Heart left ventricle (tissue), 16 donors: ENCODE measurements at regions not wholly inside any gene's neighbourhood (a gene's known extent, or its start where the extent isn't known, plus 50 kb on each side); places are given as distances from the start of the nearest gene placed in this dataset.

Experiments
- ATAC-seq, 4 donors: fragments of 200-7000 bp; cut with Tn5 transposase; one replicate each; pipeline ENCODE4 v1.9.1; 2020 to 2022; ENCODE audit warnings: moderate library complexity in 4 of 4, mild to moderate bottlenecking in 3 of 4, moderate number of reproducible peaks in 1 of 4
- DNase-seq, 5 donors: peaks; one replicate each; pipeline ENCODE4 v3.0.0-alpha.2; 2020
- H3K27ac ChIP-seq, 12 donors: fragments of 200-600 bp; sonication (generic) in 4 of 12; one replicate each; pipeline versions ENCODE4 v1.5.0 to v1.8.0; 2016 to 2022; ENCODE audit warnings: mild to moderate bottlenecking in 2 of 12
- H3K27me3 ChIP-seq, 9 donors: fragments of 200-600 bp; sonication (generic) in 2 of 9; one replicate each; pipeline versions ENCODE4 v1.5.1 to v1.8.0; 2016 to 2022; ENCODE audit warnings: mild to moderate bottlenecking in 3 of 9
- H3K36me3 ChIP-seq, 9 donors: fragments of 200-600 bp; sonication (generic) in 2 of 9; one replicate each; pipeline versions ENCODE4 v1.5.0 to v1.8.0; 2018 to 2022; ENCODE audit warnings: mild to moderate bottlenecking in 2 of 9
- H3K4me1 ChIP-seq, 12 donors: fragments of 200-600 bp; sonication (generic) in 4 of 12; one replicate each; pipeline versions ENCODE4 v1.5.0 to v1.8.0; 2016 to 2022; ENCODE audit warnings: mild to moderate bottlenecking in 3 of 12
- H3K4me3 ChIP-seq, 12 donors: fragments of 200-600 bp; sonication (generic) in 4 of 12; one replicate each; pipeline versions ENCODE4 v1.5.0 to v1.8.0; 2017 to 2022; ENCODE audit warnings: mild to moderate bottlenecking in 9 of 12, moderate library complexity in 4 of 12
- H3K9me3 ChIP-seq, 12 donors: fragments of 200-600 bp; sonication (generic) in 4 of 12; one replicate each; pipeline versions ENCODE4 v1.5.0 to v1.8.0; 2016 to 2022; ENCODE audit warnings: mild to moderate bottlenecking in 1 of 12
- CTCF ChIP-seq, 12 donors: fragments of 200-600 bp; sonication (generic) in 4 of 12; IDR thresholded peaks; one replicate each; pipeline versions ENCODE4 v1.5.0 to v1.8.0; 2018 to 2022; ENCODE audit warnings: antibody characterized with exemption in 12 of 12, mild to moderate bottlenecking in 5 of 12
- POLR2A ChIP-seq, 2 donors: fragments of 450-650 bp; IDR thresholded peaks; one replicate each; pipeline ENCODE4 v1.6.1; 2017; ENCODE audit warnings: antibody characterized with exemption in 2 of 2, mild to moderate bottlenecking in 2 of 2, moderate library complexity in 2 of 2
- WGBS, 4 donors: extraction: QIAGEN DNeasy Blood & Tissue Kit in 2 of 4; methylation state at CpG; one replicate each; pipeline versions ENCODE4 v1.1.5 to v1.1.7; 2013 to 2018; 5-methylcytosine and 5-hydroxymethylcytosine counted together
- intact Hi-C, 10 donors: fragments of 100-400 bp; cut with DNase I; formaldehyde crosslinking; loops; one replicate each; pipeline versions ENCODE4 v1.11.1 to v1.14.2; 2022
- donor health status: ischemic (EF 13 %, LVEDD 7.1; RV severe dilation, severe dysfunction).
- donor health status: healthy with polysubstance abuse.
- donor health status: DM: no; HTN: yes; CAD: no.
- donor health status: DM: no; HTN: no; CAD: no.
- donor health status: ischemic (EF 25% LVEDD 6.9; RV normal size, moderate dysfunction).
- donor health status: ischemic (EF 25% LVEDD 5.7; RV mildly dilated, moderate dysfunction).
- donor health status: healthy.
- donor health status: DM: yes; HTN: yes; CAD: no.
- donor health status: ischemic (EF 35%, LVEDD 5.7; RV mildly dilated, moderate dysfunction).
- donor health status: nonischemic (EF 11% LVEDD 7.7; RV severe dilation, severe dysfunction).
- donor health status: DM: yes; HTN: yes; CAD: no.
- donor health status: PGD.
- donor health status: ischemic (EF 29% LVEDD 5.4; RV normal size, mild dysfunction).
- donor health status: nonischemic (EF 23%, LVEDD 6.1; RV moderate dilation, normal function).

GRCh38 chr15:31251165-31251564 is 75.5 kb upstream of the KLF13 start:
- WGBS, 4 donors = 88 to 96% (median 92%) methylated on average over 7 of the region's 7 CpGs
- Histone ChIP-seq H3K4me3 (no peak overlapping the region), H3K36me3 (no peaks in the 10 kb centered on the region), H3K4me1 (peaks cover 0 to 22% (median 2%) of the 10 kb centered on the region in 12 donors), H3K27me3 (no peaks in the 10 kb centered on the region), H3K9me3 (peaks cover 0 to 6% (median 0%) of the 10 kb centered on the region in 12 donors), H3K27ac (no peak overlapping the region)
- ATAC-seq (no peak), DNase-seq (no peak)
- intact Hi-C loops = loop anchor here in 2 of 10 donors (5.0 kb wide), 2 partner anchors 34 to 56 kb away; no protein-coding TSS in a partner anchor
- TF ChIP-seq POLR2A (IDR thresholded peaks at IDR 0.05) = no peak
- no peak for TF ChIP-seq CTCF (IDR thresholded peaks at IDR 0.05)

GRCh38 chr15:31252171-31252785 is 74.4 kb upstream of the KLF13 start:
- peak in 2 of 4 donors; percentile 31 to 47 for ATAC-seq
- 53 to 67% (median 66%) methylated on average over 8 of the region's 8 CpGs for whole genome bisulfite sequencing, 4 donors
- Histone ChIP-seq H3K9me3 (peaks cover 0 to 6% (median 0%) of the 10 kb centered on the region in 12 donors), H3K27me3 (no peaks in the 10 kb centered on the region), H3K4me1 (peaks cover 0 to 33% (median 2%) of the 10 kb centered on the region in 12 donors), H3K4me3 (no peak overlapping the region), H3K27ac (no peak overlapping the region), H3K36me3 (no peaks in the 10 kb centered on the region)
- TF ChIP-seq CTCF (IDR thresholded peaks at IDR 0.05) (no peak), POLR2A (IDR thresholded peaks at IDR 0.05) (no peak)
- no peak for DNase-seq
- intact Hi-C loops = loop anchor here in 2 of 10 donors (5.0 kb wide), 2 partner anchors 35 to 55 kb away; no protein-coding TSS in a partner anchor

- TF ChIP-seq POLR2A (IDR thresholded peaks at IDR 0.05) (no peak), CTCF (IDR thresholded peaks at IDR 0.05) (no peak)
- peak; percentile 18 to 74 (median 67) for ATAC-seq
- Histone ChIP-seq H3K36me3 (no peaks in the 10 kb centered on the region), H3K4me1 (peaks cover 0 to 34% (median 2%) of the 10 kb centered on the region in 12 donors), H3K27me3 (no peaks in the 10 kb centered on the region), H3K4me3 (no peak overlapping the region), H3K27ac (peak overlapping the region in 2 of 12 donors; percentile 55 to 76), H3K9me3 (peaks cover 0 to 6% (median 0%) of the 10 kb centered on the region in 12 donors)
- DNase-seq = peak in 1 of 5 donors; percentile 70
- WGBS, 4 donors = 57 to 67% (median 62%) methylated on average over 7 of the region's 7 CpGs
- intact Hi-C loops = loop anchor here in 2 of 10 donors (5.0 kb wide), 2 partner anchors 37 to 53 kb away; no protein-coding TSS in a partner anchor
These were observed 72.0 kb upstream of the KLF13 start for GRCh38 chr15:31254431-31255175.

GRCh38 chr15:31255176-31255510 is 71.5 kb upstream of the KLF13 start:
- Histone ChIP-seq H3K27ac (peak overlapping the region in 2 of 12 donors; percentile 55 to 76), H3K4me3 (no peak overlapping the region), H3K27me3 (no peaks in the 10 kb centered on the region), H3K4me1 (peaks cover 0 to 34% (median 2%) of the 10 kb centered on the region in 12 donors), H3K9me3 (peaks cover 0 to 6% (median 0%) of the 10 kb centered on the region in 12 donors), H3K36me3 (no peaks in the 10 kb centered on the region)
- intact Hi-C loops = no loop called here
- TF ChIP-seq POLR2A (IDR thresholded peaks at IDR 0.05) = no peak
- ATAC-seq = no peak
- DNase-seq = peak in 1 of 5 donors; percentile 12
- 94 to 97% (median 97%) methylated on average over 5 of the region's 5 CpGs for WGBS, 4 donors
